ENCODE measurements at regions not wholly inside any gene's neighbourhood (a gene's known extent, or its start where the extent isn't known, plus 50 kb on each side); places are given as distances from the start of the nearest gene placed in this dataset.

GRCh38 chr13:89474432-89474831 lies 1803.3 kb downstream of the SLITRK5 start:
- Mint-ChIP-seq H3K27ac (no peak overlapping the region), H3K4me1 (0 out of 2 replicates have a peak, but pooled peaks cover 2% of the 10 kb centered on the region), H3K36me3 (peaks cover 25% of the 10 kb centered on the region), H3K9me3 (peaks cover 57% of the 10 kb centered on the region), H3K4me3 (no peak overlapping the region), H3K27me3 (ENCODE audit: low read depth) (no peaks in the 10 kb centered on the region; the same call in 1 of the 2 replicates)
- TF ChIP-seq PRRX2 (CRISPR knock-in tag; IDR thresholded peaks at IDR 0.05): no peak
- no peak for TF ChIP-seq ZBTB43 (CRISPR knock-in tag; IDR thresholded peaks at IDR 0.05)
- no peak for TF ChIP-seq NFE2L1 (CRISPR knock-in tag; IDR thresholded peaks at IDR 0.05)
- TF ChIP-seq TEAD1 (CRISPR knock-in tag; IDR thresholded peaks at IDR 0.05): no peak
- POLR2A ChIA-PET: no interaction called here
- DNase-seq (ENCODE audit: low spot score): no peak
- no peak for ATAC-seq
- CTCF ChIA-PET: no interaction called here

- ChIA-PET CTCF (no interaction called here), POLR2A (no interaction called here)
- Mint-ChIP-seq H3K36me3 (peaks cover under 1% of the 10 kb centered on the region), H3K9me3 (peaks cover 12% of the 10 kb centered on the region), H3K27ac (no peak overlapping the region), H3K4me1 (0 out of 2 replicates have a peak, but pooled peaks cover 5% of the 10 kb centered on the region), H3K4me3 (no peak overlapping the region), H3K27me3 (ENCODE audit: low read depth) (no peaks in the 10 kb centered on the region)
- DNase-seq (ENCODE audit: low spot score): no peak
- no peak for ATAC-seq
- TF ChIP-seq RORB (CRISPR knock-in tag; IDR thresholded peaks at IDR 0.05): no peak
- TF ChIP-seq ZNF396 (CRISPR knock-in tag; IDR thresholded peaks at IDR 0.05; ENCODE audit: borderline replicate concordance): no peak
- TF ChIP-seq ZNF281 (CRISPR knock-in tag; IDR thresholded peaks at IDR 0.05): no peak
Measured at GRCh38 chr13:89486065-89486464, 1814.9 kb downstream of the SLITRK5 start.

- Mint-ChIP-seq H3K9me3 (peaks cover 19% of the 10 kb centered on the region), H3K4me1 (0 out of 2 replicates have a peak, but pooled peaks cover 5% of the 10 kb centered on the region), H3K36me3 (peaks cover 7% of the 10 kb centered on the region), H3K27ac (no peak overlapping the region), H3K27me3 (ENCODE audit: low read depth) (no peaks in the 10 kb centered on the region), H3K4me3 (no peak overlapping the region)
- TF ChIP-seq GRHL2 (CRISPR knock-in tag; IDR thresholded peaks at IDR 0.05; ENCODE audit: insufficient replicate concordance, severe bottlenecking) (no peak), IRF1 (CRISPR knock-in tag; IDR thresholded peaks at IDR 0.05) (no peak), FOXP4 (CRISPR knock-in tag; IDR thresholded peaks at IDR 0.05) (no peak), USF1 (CRISPR knock-in tag; IDR thresholded peaks at IDR 0.05) (no peak), FOXJ3 (CRISPR knock-in tag; IDR thresholded peaks at IDR 0.05; ENCODE audit: borderline replicate concordance) (no peak), CREM (CRISPR knock-in tag; IDR thresholded peaks at IDR 0.05) (no peak), IRF2 (CRISPR knock-in tag; IDR thresholded peaks at IDR 0.05; ENCODE audit: borderline replicate concordance, low read depth) (no peak), SMAD3 (CRISPR knock-in tag; IDR thresholded peaks at IDR 0.05; ENCODE audit: borderline replicate concordance) (no peak), RORB (CRISPR knock-in tag; IDR thresholded peaks at IDR 0.05) (no peak), SP1 (CRISPR knock-in tag; conservative IDR thresholded peaks at IDR 0.05) (no peak), ZMAT4 (CRISPR knock-in tag; IDR thresholded peaks at IDR 0.05) (no peak)
- DNase-seq (ENCODE audit: low spot score) (no peak), ATAC-seq (no peak)
- POLR2A ChIA-PET: no interaction called here
- CTCF ChIA-PET: no interaction called here
Measured at GRCh38 chr13:89486709-89487108, 1815.5 kb downstream of the SLITRK5 start.
